Medulla oblongata (tissue), 1 donor: ENCODE measurements at regions not wholly inside any gene's neighbourhood (a gene's known extent, or its start where the extent isn't known, plus 50 kb on each side); places are given as distances from the start of the nearest gene placed in this dataset.
"Not testable (repeated sequence)": the region's sequence is repeated elsewhere in the genome, so short reads cannot be mapped to it uniquely, and the experiment has no call there.

Experiments used
- DNase-seq: peaks from one replicate; pipeline ENCODE4 v3.0.0-alpha.2; 2015; ENCODE audit errors: extremely low spot score

DNA sequence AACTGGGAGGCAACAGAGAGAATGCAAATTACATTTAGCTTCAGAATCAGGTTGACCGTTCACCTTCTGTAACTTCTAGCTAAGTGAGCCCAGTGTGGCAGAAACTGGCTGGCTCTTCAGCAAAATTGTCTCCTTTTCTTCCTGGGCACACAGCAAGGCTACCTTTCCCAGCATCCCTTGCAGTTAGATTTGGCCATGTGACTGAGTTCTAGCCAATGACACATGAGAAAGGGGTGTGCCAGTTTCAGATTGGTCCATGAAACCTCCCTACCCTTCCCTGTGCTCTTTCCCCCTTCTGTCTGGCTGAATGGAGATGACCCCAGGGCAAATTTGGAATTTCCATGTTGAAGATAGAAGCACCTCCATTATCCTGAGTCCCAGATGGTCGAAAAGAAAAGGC, 72.5 kb upstream of the SMIM23 start:
- no peak for DNase-seq

DNA sequence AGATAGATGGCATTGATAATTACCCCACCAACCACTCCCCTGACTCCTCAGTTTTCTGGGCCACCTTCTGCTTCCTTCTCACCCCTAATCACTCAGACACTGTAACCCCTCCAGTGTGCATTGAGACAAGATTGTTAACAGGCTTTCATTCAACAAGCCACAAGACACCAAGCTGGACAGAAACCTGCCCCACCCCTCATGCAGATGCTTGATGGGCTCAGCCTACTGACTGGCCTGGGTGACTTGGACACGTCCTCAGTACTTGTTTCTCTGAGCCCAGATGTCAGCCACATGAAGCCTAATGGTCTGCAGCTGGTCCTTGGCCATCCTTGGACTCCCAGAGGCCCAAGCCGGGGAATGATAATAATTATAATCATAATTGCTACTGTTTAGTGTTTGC, 71.4 kb upstream of the SMIM23 start:
- DNase-seq = no peak

DNA sequence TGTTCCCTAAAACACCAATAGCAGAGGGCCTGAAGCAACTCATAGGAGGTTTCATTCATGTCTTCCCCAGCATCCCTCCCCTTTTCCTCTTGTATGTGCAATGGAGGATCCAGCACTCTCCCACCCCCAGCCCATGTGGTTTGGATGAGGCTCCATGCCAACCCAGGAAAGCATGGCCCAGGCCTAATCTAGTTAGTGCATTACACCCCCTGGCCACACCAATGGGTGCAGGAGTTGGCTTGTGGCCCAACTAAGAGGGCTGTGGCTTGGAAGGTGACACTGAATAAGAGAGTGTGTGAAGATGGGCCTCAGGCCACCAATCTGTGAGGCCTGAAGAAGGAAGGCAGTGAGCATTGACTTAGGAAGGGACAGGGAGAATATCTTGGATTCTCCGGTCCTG, 70.8 kb upstream of the SMIM23 start:
- no peak for DNase-seq

DNA sequence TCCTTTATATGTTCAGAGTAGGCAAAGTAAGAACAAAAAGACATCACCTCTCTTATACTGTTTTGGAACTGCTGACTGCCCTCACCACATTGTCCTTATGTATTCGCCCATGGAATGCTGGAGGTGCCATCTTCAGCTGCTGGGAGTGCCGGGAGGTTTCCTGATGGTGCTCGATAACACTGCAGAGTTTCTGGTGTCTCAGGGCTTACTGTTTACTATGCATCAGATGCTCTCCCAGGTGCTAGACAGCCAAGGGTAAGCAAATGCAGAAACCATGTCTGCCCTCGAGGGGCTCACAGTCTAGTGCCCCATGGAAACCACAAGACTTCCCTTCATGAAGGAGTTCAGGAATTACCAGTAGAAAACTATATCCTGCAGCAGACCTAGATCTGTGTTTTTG, 70.1 kb upstream of the SMIM23 start:
- no peak for DNase-seq

DNA sequence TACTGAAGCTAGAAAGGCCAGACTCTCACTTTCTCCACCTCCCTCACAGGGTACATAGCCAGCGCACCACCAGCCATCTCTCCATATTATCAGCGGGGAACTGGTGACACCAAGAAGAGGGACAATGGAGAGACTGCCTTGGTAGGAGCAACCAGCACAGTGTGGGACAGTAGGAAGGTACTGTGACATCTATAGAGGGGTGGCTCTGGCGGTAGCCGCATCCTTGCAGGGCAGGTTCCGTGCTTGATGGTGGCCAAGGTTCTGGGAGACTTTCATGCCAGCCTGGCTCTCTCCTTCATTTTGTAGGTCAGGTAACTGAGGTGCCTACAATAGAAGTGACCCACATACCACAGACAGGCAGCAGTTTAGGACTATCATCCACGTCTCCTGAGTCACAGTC, 65.5 kb upstream of the SMIM23 start:
- no peak for DNase-seq

DNA sequence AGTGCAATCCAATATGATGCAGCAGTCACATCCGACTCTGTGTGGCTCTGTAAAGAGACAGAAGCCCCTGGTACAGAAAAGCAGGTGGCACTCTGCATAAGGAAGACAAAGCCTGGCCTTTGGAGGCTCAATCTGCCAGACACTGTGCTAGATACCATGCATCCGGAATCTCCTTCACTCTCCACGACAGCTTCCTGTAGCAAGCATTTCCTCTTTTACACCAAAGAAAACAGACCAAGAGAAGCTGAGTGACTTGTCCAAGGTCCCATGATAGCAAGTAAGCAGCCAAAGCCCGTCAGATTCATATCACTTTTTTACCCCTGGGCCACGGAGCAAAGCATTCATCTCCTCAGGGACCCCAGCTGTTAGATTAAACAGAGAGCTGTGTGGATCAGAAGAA, 64.2 kb upstream of the SMIM23 start:
- peak; percentile 44 for DNase-seq

DNA sequence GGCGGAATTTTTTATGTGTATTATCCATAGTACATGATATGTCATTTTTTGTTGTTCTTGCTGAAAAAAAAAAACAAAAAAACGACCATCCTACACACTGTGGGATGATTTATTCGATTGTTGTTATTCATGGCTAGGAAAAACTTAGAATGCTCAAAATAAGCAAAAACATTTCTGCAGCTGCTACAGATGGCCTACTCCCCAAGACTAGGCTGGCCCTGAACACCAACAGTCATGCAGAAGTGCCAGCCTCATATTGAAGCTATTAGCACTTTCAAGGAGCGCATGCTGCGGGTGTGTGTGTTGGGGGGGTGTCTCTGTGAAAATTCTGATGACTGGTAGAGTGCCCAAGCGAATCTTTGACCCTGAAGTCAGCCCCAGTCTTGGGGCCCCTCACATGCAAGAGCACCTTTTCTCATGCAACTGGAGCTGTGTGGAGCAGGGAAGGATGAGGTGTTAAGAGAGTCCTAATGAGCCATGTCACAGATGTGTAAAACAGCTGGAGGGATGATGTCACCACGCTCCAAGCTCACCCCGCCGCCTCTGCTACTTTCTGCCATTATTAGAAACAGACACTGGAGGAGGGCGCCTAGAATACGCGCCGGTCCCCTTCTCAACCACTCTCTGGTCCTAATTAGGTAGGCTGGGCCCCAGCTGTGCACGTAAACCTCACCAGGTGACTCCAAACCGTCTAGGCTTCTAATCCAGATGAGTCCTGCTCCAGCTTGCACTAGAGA, 61.0 kb upstream of the SMIM23 start:
- no peak for DNase-seq

DNA sequence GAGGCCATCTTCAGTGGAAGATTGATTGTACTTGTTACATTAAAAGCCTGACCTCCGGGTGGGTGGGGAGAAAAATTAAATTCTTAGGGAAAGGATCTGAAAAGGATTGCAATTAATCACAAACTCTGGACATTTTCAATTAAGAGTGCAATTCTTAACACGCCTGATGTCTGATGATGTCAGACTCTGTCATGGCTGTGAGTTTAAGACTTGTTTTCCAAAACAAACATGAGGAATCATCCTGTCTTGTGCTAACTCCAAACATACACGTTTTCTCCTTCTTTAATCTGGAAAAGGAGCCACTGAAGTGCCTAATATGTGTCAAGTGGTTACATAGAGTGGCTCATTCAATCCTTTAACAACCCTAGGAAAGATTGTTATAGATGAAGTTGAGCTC, 60.4 kb upstream of the SMIM23 start:
- no peak for DNase-seq

DNA sequence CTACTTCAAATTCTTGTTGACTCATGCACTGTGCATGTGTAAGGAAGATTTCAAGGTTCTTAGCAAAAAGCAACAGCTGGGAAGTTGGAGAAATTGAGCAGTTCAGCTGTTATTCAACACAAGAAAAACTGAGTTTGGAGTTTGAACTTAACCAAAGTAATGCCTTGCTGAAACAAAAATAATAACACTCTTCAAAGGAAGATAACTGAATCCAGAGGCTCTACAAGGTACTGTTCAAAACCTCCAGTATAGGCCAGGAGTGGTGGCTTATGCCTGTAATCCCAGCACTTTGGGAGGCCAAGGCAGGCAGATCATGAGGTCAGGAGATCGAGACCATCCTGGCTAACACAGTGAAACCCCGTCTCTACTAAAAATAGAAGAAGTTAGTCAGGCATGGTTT, 58.8 kb upstream of the SMIM23 start:
- not testable (repeated sequence) for DNase-seq

DNA sequence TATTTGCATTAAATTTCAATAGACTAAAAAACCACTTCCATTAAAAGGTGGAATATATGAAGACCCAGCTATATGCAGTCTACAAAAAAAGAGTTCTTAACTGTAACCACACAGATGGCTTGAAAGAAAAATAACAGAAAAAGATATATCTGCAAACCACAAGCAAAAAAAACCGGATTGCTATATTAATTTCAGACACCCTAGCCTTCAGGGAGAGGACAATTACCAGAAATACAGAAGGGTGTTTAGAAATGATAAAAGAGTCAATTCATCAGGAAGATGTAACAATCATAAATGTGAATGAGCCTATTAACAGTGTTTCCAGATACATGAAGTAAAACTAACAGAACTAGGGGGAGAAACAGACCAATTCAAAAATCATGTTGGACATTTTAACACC, 56.9 kb upstream of the SMIM23 start:
- DNase-seq = no peak
